Glutamatergic neuron (in vitro differentiated cells): ENCODE measurements at regions not wholly inside any gene's neighbourhood (a gene's known extent, or its start where the extent isn't known, plus 50 kb on each side); places are given as distances from the start of the nearest gene placed in this dataset.

Experiments used
- DNase-seq: peaks from one replicate; pipeline ENCODE4 v3.0.0; 2022
- H3K27ac Mint-ChIP-seq: one replicate; pipeline ENCODE4 v1.8.0; 2020; ENCODE audit warnings: mild to moderate bottlenecking, mixed read lengths, inconsistent platforms; ENCODE audit not compliant: unreplicated experiment
- H3K27me3 Mint-ChIP-seq: one replicate; pipeline ENCODE4 v1.8.0; 2020; ENCODE audit warnings: mild to moderate bottlenecking, moderate library complexity, mixed read lengths, inconsistent platforms; ENCODE audit not compliant: unreplicated experiment
- H3K36me3 Mint-ChIP-seq: one replicate; pipeline ENCODE4 v1.8.0; 2020; ENCODE audit warnings: mild to moderate bottlenecking, mixed read lengths, inconsistent platforms; ENCODE audit not compliant: unreplicated experiment
- H3K4me1 Mint-ChIP-seq: one replicate; pipeline ENCODE4 v1.8.0; 2020; ENCODE audit warnings: mild to moderate bottlenecking, low read depth, mixed read lengths, inconsistent platforms; ENCODE audit not compliant: unreplicated experiment
- H3K4me3 Mint-ChIP-seq: one replicate; pipeline ENCODE4 v1.8.0; 2020; ENCODE audit warnings: mild to moderate bottlenecking, mixed read lengths, inconsistent platforms; ENCODE audit not compliant: unreplicated experiment
- H3K9me3 Mint-ChIP-seq: one replicate; pipeline ENCODE4 v1.8.0; 2020; ENCODE audit warnings: mild to moderate bottlenecking, moderate library complexity, mixed read lengths, inconsistent platforms; ENCODE audit not compliant: unreplicated experiment
- TF ChIP-seq, protein P1 (sequence below): fragments of 200-600 bp; sonication (generic); IDR thresholded peaks from one replicate; pipeline ENCODE4 v1.5.0; 2021; ENCODE audit not compliant: partially characterized antibody, unreplicated experiment

- H3K27me3 Mint-ChIP-seq: peaks cover 2% of the 10 kb centered on the region
- no peak overlapping the region for H3K27ac Mint-ChIP-seq
These were observed 557.8 kb upstream of the TLE4 start for GRCh38 chr9:79013715-79014610.

DNA sequence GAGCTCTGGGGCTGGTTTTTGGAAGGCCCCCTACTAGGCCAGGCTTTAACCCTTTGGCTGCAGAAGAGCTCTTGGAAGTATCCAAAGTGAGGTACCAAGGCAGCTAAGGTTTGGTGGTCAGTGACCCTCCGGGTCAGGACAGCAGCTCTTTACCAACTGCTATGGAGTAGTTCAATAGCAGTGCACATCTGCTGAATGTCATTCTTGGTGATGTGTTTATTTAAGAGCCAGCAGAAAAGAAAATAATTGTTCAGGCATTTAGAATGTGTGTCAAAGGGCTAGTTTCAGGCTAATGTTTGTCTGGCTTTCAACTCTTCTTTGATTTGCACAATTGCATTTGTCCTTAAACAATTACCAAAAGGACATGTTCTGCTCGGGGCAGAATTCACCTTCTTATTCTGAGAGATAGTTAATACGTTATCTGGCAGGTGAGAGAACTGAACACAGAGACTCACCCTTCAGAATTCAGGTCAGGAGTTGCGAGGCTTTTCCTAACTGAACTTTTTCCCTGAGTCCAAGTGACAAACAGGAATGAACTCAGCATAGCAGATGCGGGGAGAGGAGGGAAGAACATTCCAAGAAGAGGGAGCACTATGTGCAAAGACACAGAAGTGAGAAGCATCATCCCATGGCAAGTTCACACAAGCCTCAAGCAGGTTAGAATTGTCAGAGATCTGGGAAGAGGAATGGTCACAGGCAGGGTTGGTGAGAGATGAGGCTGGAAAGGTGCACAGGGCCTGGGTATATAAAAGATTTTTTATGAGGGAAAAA is 556.7 kb upstream of the TLE4 start:
- TF ChIP-seq, protein P1, sequence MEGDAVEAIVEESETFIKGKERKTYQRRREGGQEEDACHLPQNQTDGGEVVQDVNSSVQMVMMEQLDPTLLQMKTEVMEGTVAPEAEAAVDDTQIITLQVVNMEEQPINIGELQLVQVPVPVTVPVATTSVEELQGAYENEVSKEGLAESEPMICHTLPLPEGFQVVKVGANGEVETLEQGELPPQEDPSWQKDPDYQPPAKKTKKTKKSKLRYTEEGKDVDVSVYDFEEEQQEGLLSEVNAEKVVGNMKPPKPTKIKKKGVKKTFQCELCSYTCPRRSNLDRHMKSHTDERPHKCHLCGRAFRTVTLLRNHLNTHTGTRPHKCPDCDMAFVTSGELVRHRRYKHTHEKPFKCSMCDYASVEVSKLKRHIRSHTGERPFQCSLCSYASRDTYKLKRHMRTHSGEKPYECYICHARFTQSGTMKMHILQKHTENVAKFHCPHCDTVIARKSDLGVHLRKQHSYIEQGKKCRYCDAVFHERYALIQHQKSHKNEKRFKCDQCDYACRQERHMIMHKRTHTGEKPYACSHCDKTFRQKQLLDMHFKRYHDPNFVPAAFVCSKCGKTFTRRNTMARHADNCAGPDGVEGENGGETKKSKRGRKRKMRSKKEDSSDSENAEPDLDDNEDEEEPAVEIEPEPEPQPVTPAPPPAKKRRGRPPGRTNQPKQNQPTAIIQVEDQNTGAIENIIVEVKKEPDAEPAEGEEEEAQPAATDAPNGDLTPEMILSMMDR: no peak
- Mint-ChIP-seq H3K27me3 (peaks cover 2% of the 10 kb centered on the region), H3K4me1 (peaks cover 20% of the 10 kb centered on the region), H3K27ac (no peak overlapping the region), H3K36me3 (no peaks in the 10 kb centered on the region), H3K4me3 (no peak overlapping the region), H3K9me3 (peaks cover 4% of the 10 kb centered on the region)
- no peak for DNase-seq

More at GRCh38 chr9:79013715-79014610, 557.8 kb upstream of the TLE4 start:
- TF ChIP-seq, protein P1: no peak
- H3K9me3 Mint-ChIP-seq: peaks cover 4% of the 10 kb centered on the region
- no peaks in the 10 kb centered on the region for H3K36me3 Mint-ChIP-seq
- no peak for DNase-seq
- peaks cover 20% of the 10 kb centered on the region for H3K4me1 Mint-ChIP-seq
- no peak overlapping the region for H3K4me3 Mint-ChIP-seq

DNA sequence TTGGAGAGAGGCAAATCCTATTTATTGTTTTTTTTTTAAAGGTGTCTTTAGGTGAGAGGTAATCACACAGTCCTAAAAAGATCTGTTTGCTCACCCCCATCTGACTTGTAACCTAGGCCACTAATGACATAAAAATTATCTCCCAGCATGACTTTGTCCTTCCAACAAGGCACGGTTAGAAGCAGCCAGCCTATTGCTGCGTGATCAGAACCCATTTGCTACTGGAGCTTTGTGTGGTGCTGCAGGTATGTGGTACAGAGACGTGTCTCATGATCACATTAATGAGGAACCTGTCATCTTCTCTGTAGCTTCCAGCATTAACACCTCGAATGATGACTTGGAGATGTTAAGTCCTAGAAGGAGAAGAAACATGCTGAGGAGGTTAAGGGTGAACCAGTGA is 555.8 kb upstream of the TLE4 start:
- Mint-ChIP-seq H3K4me1 (peaks cover 21% of the 10 kb centered on the region), H3K27me3 (peaks cover 2% of the 10 kb centered on the region), H3K27ac (no peak overlapping the region)

DNA sequence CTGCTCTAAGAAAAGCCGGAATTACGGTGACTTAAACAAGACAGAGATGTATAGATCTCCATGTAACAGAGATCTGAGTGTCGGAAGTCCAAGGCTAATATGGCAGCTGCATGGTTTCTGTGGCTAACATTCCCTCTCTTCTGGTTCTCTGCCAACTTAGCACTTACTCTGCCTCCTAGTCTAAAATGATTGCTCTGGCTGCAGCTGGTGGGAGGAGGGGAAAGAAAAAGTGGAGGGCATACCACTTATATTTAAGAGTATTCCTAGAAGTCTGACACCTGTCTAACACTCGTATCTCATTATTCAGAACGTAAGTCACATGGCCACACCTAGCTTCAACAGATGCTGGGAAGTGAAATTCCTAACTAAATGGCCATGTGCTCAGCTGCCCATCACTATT is 551.5 kb upstream of the TLE4 start:
- H3K4me1 Mint-ChIP-seq: peaks cover 17% of the 10 kb centered on the region
- H3K4me3 Mint-ChIP-seq: no peak overlapping the region
- no peaks in the 10 kb centered on the region for H3K36me3 Mint-ChIP-seq
- H3K27ac Mint-ChIP-seq: no peak overlapping the region
- peaks cover 4% of the 10 kb centered on the region for H3K27me3 Mint-ChIP-seq
- peaks cover 4% of the 10 kb centered on the region for H3K9me3 Mint-ChIP-seq
- DNase-seq: no peak
- TF ChIP-seq, protein P1: no peak

More for the DNA sequence above, 555.8 kb upstream of the TLE4 start:
- no peak for DNase-seq
- TF ChIP-seq, protein P1: no peak
- Mint-ChIP-seq H3K36me3 (no peaks in the 10 kb centered on the region), H3K4me3 (no peak overlapping the region), H3K9me3 (peaks cover 4% of the 10 kb centered on the region)

GRCh38 chr9:79021084-79021483 is 550.7 kb upstream of the TLE4 start:
- DNase-seq: no peak
- TF ChIP-seq, protein P1: no peak
- Mint-ChIP-seq H3K36me3 (no peaks in the 10 kb centered on the region), H3K9me3 (peaks cover 6% of the 10 kb centered on the region), H3K27ac (no peak overlapping the region), H3K4me3 (no peak overlapping the region), H3K4me1 (peaks cover 11% of the 10 kb centered on the region), H3K27me3 (peaks cover 4% of the 10 kb centered on the region)
